ENCODE measurements at regions not wholly inside any gene's neighbourhood (a gene's known extent, or its start where the extent isn't known, plus 50 kb on each side); places are given as distances from the start of the nearest gene placed in this dataset.
A peak's percentile ranks its signal among the peaks of the same experiment; 100 is the strongest.

DNA sequence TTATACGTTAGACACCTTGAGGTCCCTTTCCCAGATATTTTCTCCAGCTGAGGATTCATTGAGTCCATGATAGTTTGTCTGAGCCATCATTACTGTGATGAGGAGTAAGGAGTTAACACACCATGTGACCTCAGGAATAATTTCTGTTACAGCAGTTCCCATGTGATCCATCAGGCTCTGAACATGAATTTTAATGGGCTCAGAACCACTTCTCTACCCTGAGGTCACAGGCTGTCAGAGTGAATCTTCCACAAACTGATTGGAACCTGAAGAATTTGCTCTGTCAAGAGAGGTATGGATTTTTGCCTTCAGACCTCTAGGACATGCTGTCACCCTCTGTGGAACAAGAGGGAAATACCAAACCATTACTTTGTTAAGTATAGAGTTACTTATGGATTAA lies 81.0 kb downstream of the NTMT2 start:
- TF ChIP-seq, protein P1, sequence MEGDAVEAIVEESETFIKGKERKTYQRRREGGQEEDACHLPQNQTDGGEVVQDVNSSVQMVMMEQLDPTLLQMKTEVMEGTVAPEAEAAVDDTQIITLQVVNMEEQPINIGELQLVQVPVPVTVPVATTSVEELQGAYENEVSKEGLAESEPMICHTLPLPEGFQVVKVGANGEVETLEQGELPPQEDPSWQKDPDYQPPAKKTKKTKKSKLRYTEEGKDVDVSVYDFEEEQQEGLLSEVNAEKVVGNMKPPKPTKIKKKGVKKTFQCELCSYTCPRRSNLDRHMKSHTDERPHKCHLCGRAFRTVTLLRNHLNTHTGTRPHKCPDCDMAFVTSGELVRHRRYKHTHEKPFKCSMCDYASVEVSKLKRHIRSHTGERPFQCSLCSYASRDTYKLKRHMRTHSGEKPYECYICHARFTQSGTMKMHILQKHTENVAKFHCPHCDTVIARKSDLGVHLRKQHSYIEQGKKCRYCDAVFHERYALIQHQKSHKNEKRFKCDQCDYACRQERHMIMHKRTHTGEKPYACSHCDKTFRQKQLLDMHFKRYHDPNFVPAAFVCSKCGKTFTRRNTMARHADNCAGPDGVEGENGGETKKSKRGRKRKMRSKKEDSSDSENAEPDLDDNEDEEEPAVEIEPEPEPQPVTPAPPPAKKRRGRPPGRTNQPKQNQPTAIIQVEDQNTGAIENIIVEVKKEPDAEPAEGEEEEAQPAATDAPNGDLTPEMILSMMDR (IDR thresholded peaks at IDR 0.05), result no peak
- H3K36me3 ChIP-seq, result no peaks in the 10 kb centered on the region
- H3K9me3 ChIP-seq, result no peaks in the 10 kb centered on the region
- FAIRE-seq (no peak), DNase-seq (no peak), ATAC-seq (no peak)
- intact Hi-C loops (cut with DNase I), result no loop called here
- no peak overlapping the region for H3K4me3 ChIP-seq
- no peaks in the 10 kb centered on the region for H3K27me3 ChIP-seq
- 42 to 50% methylated on average over 1 of the region's 1 CpG for WGBS, 2 donors
- no peak overlapping the region for H3K27ac ChIP-seq
- no peaks in the 10 kb centered on the region for H3K4me1 ChIP-seq

DNA sequence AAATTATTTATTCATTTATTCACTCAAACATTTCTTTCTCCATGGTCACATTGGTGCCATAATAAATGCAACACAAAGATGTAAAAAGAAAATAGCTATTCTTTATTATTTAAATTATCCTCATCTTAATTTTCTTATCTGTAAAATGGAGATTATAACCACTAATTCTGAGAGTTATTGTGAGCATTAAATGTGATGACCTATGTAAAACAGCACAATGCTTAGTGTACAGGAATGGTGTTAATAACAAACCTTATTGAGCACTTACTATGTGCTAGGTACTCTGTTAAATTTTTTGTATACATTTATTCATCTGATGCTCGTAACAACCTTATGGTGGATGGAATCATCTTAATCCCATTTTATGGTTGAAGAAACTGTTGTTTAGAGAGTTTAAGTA lies 84.6 kb downstream of the NTMT2 start:
- Histone ChIP-seq H3K27ac (no peak overlapping the region), H3K4me1 (no peaks in the 10 kb centered on the region), H3K9me3 (no peaks in the 10 kb centered on the region), H3K36me3 (no peaks in the 10 kb centered on the region), H3K4me3 (no peak overlapping the region), H3K27me3 (no peaks in the 10 kb centered on the region)
- TF ChIP-seq, protein P1 (IDR thresholded peaks at IDR 0.05), result no peak
- FAIRE-seq (peak; percentile 20), DNase-seq (no peak), ATAC-seq (no peak)
- 49 to 53% methylated on average over 1 of the region's 1 CpG for WGBS, 2 donors
- intact Hi-C loops (cut with DNase I), result no loop called here

DNA sequence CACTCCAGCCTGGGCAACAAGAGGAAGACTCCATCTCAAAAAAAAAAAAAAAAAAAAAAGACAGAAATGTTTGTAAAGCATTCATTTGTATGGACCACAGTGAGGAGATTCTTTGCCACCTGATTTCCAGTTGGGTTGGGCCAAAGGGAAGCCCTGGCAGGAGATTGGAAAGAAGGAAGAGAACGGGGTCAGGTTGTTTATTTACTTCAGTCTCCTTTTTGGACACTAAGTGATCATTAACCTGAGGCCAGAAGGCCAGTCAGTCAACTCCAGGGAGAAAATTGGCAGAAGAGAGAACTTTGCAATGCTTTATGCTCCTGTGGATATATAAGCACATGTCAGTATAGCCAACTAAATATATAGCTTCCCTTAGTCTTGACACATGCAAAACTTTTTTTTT lies 85.9 kb downstream of the NTMT2 start:
- TF ChIP-seq, protein P1 (IDR thresholded peaks at IDR 0.05), result no peak
- ATAC-seq (peak in 1 of 4 donors; percentile 30), FAIRE-seq (no peak), DNase-seq (no peak)
- WGBS, 2 donors, result 9 to 10% methylated on average over 1 of the region's 1 CpG
- intact Hi-C loops (cut with DNase I), result no loop called here
- Histone ChIP-seq H3K9me3 (no peaks in the 10 kb centered on the region), H3K27ac (no peak overlapping the region), H3K4me3 (no peak overlapping the region), H3K27me3 (no peaks in the 10 kb centered on the region), H3K36me3 (no peaks in the 10 kb centered on the region), H3K4me1 (no peaks in the 10 kb centered on the region)

DNA sequence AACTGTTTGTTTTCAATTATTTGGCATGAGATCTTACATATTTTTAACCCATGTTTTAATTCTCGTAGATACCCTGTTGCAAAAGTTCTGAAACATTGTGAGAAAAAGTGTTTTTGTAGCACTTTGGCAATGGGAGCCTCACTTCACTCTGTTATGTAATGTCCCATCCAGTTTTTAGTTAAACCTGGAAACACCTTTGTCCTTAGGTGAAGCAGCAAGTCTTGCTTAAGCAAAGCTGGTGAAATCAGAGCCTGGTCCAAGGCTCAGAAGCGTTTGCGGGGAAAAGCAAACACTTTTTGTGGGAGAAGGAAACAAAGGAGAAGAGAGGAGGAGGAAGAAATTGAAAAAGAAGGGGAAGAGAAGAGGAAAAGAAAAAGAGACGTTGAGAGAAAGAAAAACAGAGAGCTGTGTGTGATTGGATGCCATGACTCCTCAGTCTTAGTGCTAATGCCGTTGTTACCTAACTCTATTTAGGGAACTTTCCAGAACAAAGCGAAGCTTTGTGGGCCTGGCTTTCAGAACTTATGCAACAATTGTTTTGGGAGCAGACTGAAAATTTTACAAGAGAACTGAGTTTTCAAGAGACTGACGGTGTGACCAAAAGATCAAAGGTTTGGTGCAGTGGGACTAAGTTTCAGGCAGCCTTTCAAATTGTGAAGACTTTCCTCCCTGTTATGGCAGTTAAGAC lies 93.1 kb downstream of the NTMT2 start:
- FAIRE-seq (no peak), DNase-seq (no peak), ATAC-seq (no peak)
- 53 to 55% methylated on average over 7 of the region's 7 CpGs for WGBS, 2 donors
- Histone ChIP-seq H3K27ac (no peak overlapping the region), H3K36me3 (no peaks in the 10 kb centered on the region), H3K27me3 (no peaks in the 10 kb centered on the region), H3K4me3 (no peak overlapping the region), H3K9me3 (no peaks in the 10 kb centered on the region), H3K4me1 (no peaks in the 10 kb centered on the region)
- intact Hi-C loops (cut with DNase I), result no loop called here
- TF ChIP-seq, protein P1 (IDR thresholded peaks at IDR 0.05), result no peak

DNA sequence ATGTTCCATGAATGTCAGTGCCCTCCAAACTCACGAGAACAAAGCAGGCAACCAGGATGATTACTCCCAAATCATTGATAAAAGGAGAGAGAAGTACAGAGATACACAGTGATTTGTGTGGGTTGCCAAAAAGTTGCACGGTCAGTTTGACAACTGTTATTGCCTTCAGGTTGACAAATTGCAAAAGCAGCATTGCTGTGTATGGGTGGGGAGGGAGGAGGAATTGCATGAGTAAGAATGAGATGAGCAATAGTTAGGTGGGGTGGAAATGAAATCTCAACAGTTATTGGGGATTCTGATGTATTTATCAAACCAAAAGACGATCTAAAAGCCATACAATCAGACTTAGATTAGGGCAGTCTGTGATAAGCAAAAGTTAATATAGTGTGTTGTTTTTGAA lies 93.7 kb downstream of the NTMT2 start:
- no peaks in the 10 kb centered on the region for H3K36me3 ChIP-seq
- H3K4me3 ChIP-seq, result no peak overlapping the region
- H3K4me1 ChIP-seq, result no peaks in the 10 kb centered on the region
- TF ChIP-seq, protein P1 (IDR thresholded peaks at IDR 0.05), result no peak
- H3K27ac ChIP-seq, result no peak overlapping the region
- ATAC-seq, result no peak
- H3K9me3 ChIP-seq, result no peaks in the 10 kb centered on the region
- H3K27me3 ChIP-seq, result no peaks in the 10 kb centered on the region
- no peak for DNase-seq
- WGBS, 2 donors, result 19 to 20% methylated on average over 3 of the region's 3 CpGs
- FAIRE-seq, result no peak
- intact Hi-C loops (cut with DNase I), result no loop called here

All from pancreas (tissue), 10 donors.